ENCODE measurements at regions not wholly inside any gene's neighbourhood (a gene's known extent, or its start where the extent isn't known, plus 50 kb on each side); places are given as distances from the start of the nearest gene placed in this dataset.
A peak's percentile ranks its signal among the peaks of the same experiment; 100 is the strongest.
"Not testable (repeated sequence)": the region's sequence is repeated elsewhere in the genome, so short reads cannot be mapped to it uniquely, and the experiment has no call there.

DNA sequence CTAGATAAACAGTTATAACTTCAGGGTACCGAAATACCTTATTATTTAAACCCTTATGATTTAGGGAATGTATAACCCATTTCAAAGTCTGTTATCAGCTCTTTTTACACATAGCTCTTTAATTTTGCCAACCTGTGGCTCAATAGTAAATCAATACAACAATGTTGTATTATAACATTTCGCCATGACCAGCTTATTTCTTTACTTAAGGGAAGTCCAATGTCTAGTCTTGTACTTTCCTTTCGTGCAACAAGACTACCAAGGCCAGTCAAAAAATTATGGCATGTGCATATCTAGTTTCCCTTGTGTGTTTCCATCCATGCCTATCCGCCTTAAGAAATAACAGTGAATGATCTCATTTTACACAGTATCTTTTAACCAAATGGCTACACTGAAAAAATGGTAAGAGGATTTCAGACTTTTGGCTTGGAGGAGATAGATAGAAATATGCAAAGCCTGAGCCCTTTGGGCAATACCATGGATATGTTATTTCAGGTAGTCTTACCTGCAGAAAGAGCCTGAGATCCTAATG lies 239.5 kb upstream of the RPS23 start:
- Mint-ChIP-seq H3K4me1 (ENCODE audit: low read depth) (no peaks in the 10 kb centered on the region), H3K27me3 (no peaks in the 10 kb centered on the region), H3K27ac (no peak overlapping the region), H3K4me3 (no peak overlapping the region), H3K9me3 (no peaks in the 10 kb centered on the region), H3K36me3 (ENCODE audit: low read depth) (no peaks in the 10 kb centered on the region)
- intact Hi-C loops (cut with micrococcal nuclease) = no loop called here
- ChIA-PET CTCF (interaction anchor here (2.2 kb wide), 1 partner anchor 205 kb away, joined by 7 read pairs; no protein-coding TSS in a partner anchor), POLR2A (no interaction called here)
- DNase-seq = no peak
- no peak for ATAC-seq
- no peak for TF ChIP-seq CTCF (IDR thresholded peaks at IDR 0.05)

DNA sequence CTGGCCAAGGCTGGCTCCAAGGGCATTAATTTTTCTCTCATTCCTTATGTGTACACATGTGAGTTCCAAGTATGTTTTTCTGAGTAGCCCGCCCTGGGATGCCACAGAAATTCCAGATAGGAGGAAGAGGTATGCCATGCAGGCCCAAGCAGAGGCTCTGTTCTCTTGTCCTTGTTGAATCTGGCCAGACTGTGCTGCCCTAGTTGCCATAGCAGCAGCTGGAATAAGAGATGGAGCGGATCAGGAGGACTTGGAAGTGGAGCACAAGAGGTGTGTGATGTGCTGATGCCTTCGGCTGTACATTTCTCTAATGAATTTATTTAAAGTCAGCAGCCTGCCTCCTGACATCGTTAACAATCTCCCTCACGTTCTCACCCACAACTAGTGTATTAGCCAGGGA lies 235.6 kb upstream of the RPS23 start:
- Mint-ChIP-seq H3K27ac (no peak overlapping the region), H3K27me3 (no peaks in the 10 kb centered on the region), H3K9me3 (no peaks in the 10 kb centered on the region), H3K36me3 (ENCODE audit: low read depth) (no peaks in the 10 kb centered on the region), H3K4me3 (no peak overlapping the region), H3K4me1 (ENCODE audit: low read depth) (peaks cover 3% of the 10 kb centered on the region)
- intact Hi-C loops (cut with micrococcal nuclease) = no loop called here
- DNase-seq (no peak), ATAC-seq (no peak)
- POLR2A ChIA-PET = no interaction called here
- CTCF ChIA-PET = no interaction called here
- TF ChIP-seq CTCF (IDR thresholded peaks at IDR 0.05) = no peak

- CTCF ChIA-PET = interaction anchor here (1.0 kb wide), 1 partner anchor 17 kb away, joined by 3 read pairs; no protein-coding TSS in a partner anchor
- Mint-ChIP-seq H3K27me3 (no peaks in the 10 kb centered on the region), H3K4me3 (no peak overlapping the region), H3K36me3 (ENCODE audit: low read depth) (no peaks in the 10 kb centered on the region), H3K27ac (no peak overlapping the region), H3K4me1 (ENCODE audit: low read depth) (peaks cover 3% of the 10 kb centered on the region), H3K9me3 (no peaks in the 10 kb centered on the region)
- TF ChIP-seq CTCF (IDR thresholded peaks at IDR 0.05) = no peak
- intact Hi-C loops (cut with micrococcal nuclease) = no loop called here
- POLR2A ChIA-PET = no interaction called here
- ATAC-seq (peak; percentile 68), DNase-seq (peak; percentile 31)
These were observed 233.9 kb upstream of the RPS23 start for GRCh38 chr5:82512025-82512424.

- CTCF ChIA-PET = interaction anchor here (1.0 kb wide), 1 partner anchor 16 kb away, joined by 3 read pairs; no protein-coding TSS in a partner anchor
These were observed 233.0 kb upstream of the RPS23 start for GRCh38 chr5:82511134-82511533.

DNA sequence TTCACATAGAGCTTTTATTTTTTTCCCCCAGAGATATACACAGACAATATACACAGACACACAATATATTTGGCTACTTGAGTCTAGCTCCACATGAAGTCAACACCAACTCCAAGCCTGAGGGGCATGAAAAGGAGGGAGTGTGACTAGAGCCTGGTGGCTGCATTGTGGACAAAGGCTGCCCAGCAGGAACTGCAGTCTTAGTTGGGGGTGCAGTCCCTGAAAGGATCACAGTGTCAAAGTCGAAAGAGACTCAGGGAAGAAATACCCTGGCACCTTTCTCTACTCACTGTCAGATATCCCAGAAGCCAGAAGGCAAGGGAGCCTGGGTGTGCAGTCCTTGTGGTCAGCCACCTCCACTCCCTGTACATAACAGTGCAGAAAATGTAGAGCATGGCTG lies 231.6 kb upstream of the RPS23 start:
- Mint-ChIP-seq H3K4me1 (ENCODE audit: low read depth) (peaks cover 3% of the 10 kb centered on the region), H3K27ac (no peak overlapping the region), H3K4me3 (no peak overlapping the region), H3K36me3 (ENCODE audit: low read depth) (no peaks in the 10 kb centered on the region), H3K9me3 (peaks cover 5% of the 10 kb centered on the region), H3K27me3 (no peaks in the 10 kb centered on the region)
- no peak for TF ChIP-seq CTCF (IDR thresholded peaks at IDR 0.05)
- intact Hi-C loops (cut with micrococcal nuclease) = no loop called here
- ChIA-PET POLR2A (no interaction called here), CTCF (no interaction called here)
- no peak for DNase-seq
- no peak for ATAC-seq

More at GRCh38 chr5:82511134-82511533, 233.0 kb upstream of the RPS23 start:
- Mint-ChIP-seq H3K4me1 (ENCODE audit: low read depth) (peaks cover 3% of the 10 kb centered on the region), H3K27ac (no peak overlapping the region), H3K36me3 (ENCODE audit: low read depth) (no peaks in the 10 kb centered on the region), H3K27me3 (no peaks in the 10 kb centered on the region), H3K9me3 (peaks cover 5% of the 10 kb centered on the region), H3K4me3 (no peak overlapping the region)
- ATAC-seq = no peak
- DNase-seq = no peak
- TF ChIP-seq CTCF (IDR thresholded peaks at IDR 0.05) = no peak
- intact Hi-C loops (cut with micrococcal nuclease) = no loop called here
- POLR2A ChIA-PET = no interaction called here

GRCh38 chr5:82506390-82506789 lies 228.2 kb upstream of the RPS23 start:
- H3K36me3 Mint-ChIP-seq (ENCODE audit: low read depth); H3K4me3 Mint-ChIP-seq; H3K9me3 Mint-ChIP-seq; CTCF ChIA-PET; H3K27ac Mint-ChIP-seq; intact Hi-C loops (cut with micrococcal nuclease); ATAC-seq; DNase-seq; POLR2A ChIA-PET; H3K4me1 Mint-ChIP-seq (ENCODE audit: low read depth); H3K27me3 Mint-ChIP-seq: not testable (repeated sequence)
